Hypothalamus (tissue), 51 donors: ENCODE measurements at regions not wholly inside any gene's neighbourhood (a gene's known extent, or its start where the extent isn't known, plus 50 kb on each side); places are given as distances from the start of the nearest gene placed in this dataset.

Source experiments
- DNase-seq, 51 donors: peaks; one replicate each; lab custom pipeline; 2025; lab: John Stamatoyannopoulos, UW

- no peak for DNase-seq
Measured at GRCh38 chr9:106722051-106722753, 140.8 kb upstream of the ZNF462 start.

- no peak for DNase-seq
Measured at GRCh38 chr9:106723926-106724325, 139.0 kb upstream of the ZNF462 start.

GRCh38 chr9:106724566-106724965 lies 138.4 kb upstream of the ZNF462 start:
- no peak for DNase-seq

GRCh38 chr9:106726070-106726815 lies 136.7 kb upstream of the ZNF462 start:
- DNase-seq = no peak

- no peak for DNase-seq
Measured at GRCh38 chr9:106727969-106728368, 135.0 kb upstream of the ZNF462 start.

GRCh38 chr9:106728860-106729259 lies 134.1 kb upstream of the ZNF462 start:
- DNase-seq = no peak

- no peak for DNase-seq
Measured at GRCh38 chr9:106731910-106732309, 131.1 kb upstream of the ZNF462 start.

- DNase-seq = no peak
Measured at GRCh38 chr9:106733828-106734380, 129.1 kb upstream of the ZNF462 start.

GRCh38 chr9:106737516-106737915 lies 125.5 kb upstream of the ZNF462 start:
- no peak for DNase-seq

- DNase-seq = no peak
Measured at GRCh38 chr9:106738109-106738508, 124.9 kb upstream of the ZNF462 start.

- DNase-seq = no peak
Measured at GRCh38 chr9:106745457-106745856, 117.5 kb upstream of the ZNF462 start.

- no peak for DNase-seq
Measured at GRCh38 chr9:106745876-106746275, 117.1 kb upstream of the ZNF462 start.

- no peak for DNase-seq
Measured at GRCh38 chr9:106751681-106752080, 111.3 kb upstream of the ZNF462 start.

- no peak for DNase-seq
Measured at GRCh38 chr9:106752581-106752980, 110.4 kb upstream of the ZNF462 start.

GRCh38 chr9:106753155-106753671 lies 109.8 kb upstream of the ZNF462 start:
- DNase-seq = no peak

- no peak for DNase-seq
Measured at GRCh38 chr9:106755736-106756135, 107.2 kb upstream of the ZNF462 start.

GRCh38 chr9:106757514-106757913 lies 105.5 kb upstream of the ZNF462 start:
- DNase-seq = no peak

- no peak for DNase-seq
Measured at GRCh38 chr9:106758911-106759310, 104.1 kb upstream of the ZNF462 start.

- DNase-seq = no peak
Measured at GRCh38 chr9:106761493-106761892, 101.5 kb upstream of the ZNF462 start.

- no peak for DNase-seq
Measured at GRCh38 chr9:106766616-106767015, 96.3 kb upstream of the ZNF462 start.

GRCh38 chr9:106769331-106769730 lies 93.6 kb upstream of the ZNF462 start:
- no peak for DNase-seq

GRCh38 chr9:106771608-106772007 lies 91.4 kb upstream of the ZNF462 start:
- DNase-seq = no peak
